ENCODE measurements at regions not wholly inside any gene's neighbourhood (a gene's known extent, or its start where the extent isn't known, plus 50 kb on each side); places are given as distances from the start of the nearest gene placed in this dataset.

DNA sequence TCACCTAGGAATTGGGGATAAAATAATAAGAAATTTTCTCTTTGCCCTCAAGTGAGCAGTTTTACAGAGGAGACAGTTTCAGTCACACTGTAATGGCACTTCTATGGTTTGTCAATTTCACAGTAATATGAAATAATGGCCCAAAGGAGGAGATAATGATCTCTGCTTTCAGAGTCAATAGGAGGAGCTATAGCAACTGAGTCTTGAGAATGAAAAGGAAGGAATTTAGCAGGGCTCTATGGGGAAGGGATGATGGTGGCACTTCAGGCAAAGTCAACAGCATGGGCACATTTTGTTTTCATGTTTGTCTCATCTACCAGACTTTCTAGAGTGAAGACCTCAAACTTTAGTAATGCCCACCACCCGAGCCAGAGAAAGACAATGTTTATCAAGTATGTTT, 138.3 kb upstream of the HMGN3 start:
- TF ChIP-seq RELA (CRISPR knock-in tag; IDR thresholded peaks at IDR 0.05) (no peak), ZNF549 (CRISPR knock-in tag; IDR thresholded peaks at IDR 0.05) (no peak), ELF4 (CRISPR knock-in tag; IDR thresholded peaks at IDR 0.05; ENCODE audit: borderline replicate concordance) (no peak), RBFOX2 (IDR thresholded peaks at IDR 0.05; ENCODE audit: low read depth, low read length) (no peak), ZIK1 (CRISPR knock-in tag; IDR thresholded peaks at IDR 0.05; ENCODE audit: borderline replicate concordance, low read depth) (no peak), TBP (CRISPR knock-in tag; IDR thresholded peaks at IDR 0.05) (no peak), JUNB (CRISPR knock-in tag; IDR thresholded peaks at IDR 0.05; ENCODE audit: borderline replicate concordance) (no peak), ZNF776 (CRISPR knock-in tag; IDR thresholded peaks at IDR 0.05) (no peak)
- TF ChIP-seq, protein P1, sequence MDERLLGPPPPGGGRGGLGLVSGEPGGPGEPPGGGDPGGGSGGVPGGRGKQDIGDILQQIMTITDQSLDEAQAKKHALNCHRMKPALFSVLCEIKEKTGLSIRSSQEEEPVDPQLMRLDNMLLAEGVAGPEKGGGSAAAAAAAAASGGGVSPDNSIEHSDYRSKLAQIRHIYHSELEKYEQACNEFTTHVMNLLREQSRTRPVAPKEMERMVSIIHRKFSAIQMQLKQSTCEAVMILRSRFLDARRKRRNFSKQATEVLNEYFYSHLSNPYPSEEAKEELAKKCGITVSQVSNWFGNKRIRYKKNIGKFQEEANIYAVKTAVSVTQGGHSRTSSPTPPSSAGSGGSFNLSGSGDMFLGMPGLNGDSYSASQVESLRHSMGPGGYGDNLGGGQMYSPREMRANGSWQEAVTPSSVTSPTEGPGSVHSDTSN (CRISPR knock-in tag; IDR thresholded peaks at IDR 0.05): no peak
- TF ChIP-seq, protein P2, sequence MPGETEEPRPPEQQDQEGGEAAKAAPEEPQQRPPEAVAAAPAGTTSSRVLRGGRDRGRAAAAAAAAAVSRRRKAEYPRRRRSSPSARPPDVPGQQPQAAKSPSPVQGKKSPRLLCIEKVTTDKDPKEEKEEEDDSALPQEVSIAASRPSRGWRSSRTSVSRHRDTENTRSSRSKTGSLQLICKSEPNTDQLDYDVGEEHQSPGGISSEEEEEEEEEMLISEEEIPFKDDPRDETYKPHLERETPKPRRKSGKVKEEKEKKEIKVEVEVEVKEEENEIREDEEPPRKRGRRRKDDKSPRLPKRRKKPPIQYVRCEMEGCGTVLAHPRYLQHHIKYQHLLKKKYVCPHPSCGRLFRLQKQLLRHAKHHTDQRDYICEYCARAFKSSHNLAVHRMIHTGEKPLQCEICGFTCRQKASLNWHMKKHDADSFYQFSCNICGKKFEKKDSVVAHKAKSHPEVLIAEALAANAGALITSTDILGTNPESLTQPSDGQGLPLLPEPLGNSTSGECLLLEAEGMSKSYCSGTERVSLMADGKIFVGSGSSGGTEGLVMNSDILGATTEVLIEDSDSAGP (CRISPR knock-in tag; IDR thresholded peaks at IDR 0.05; ENCODE audit: borderline replicate concordance): no peak

All from HepG2 (cell line).